ENCODE measurements at regions not wholly inside any gene's neighbourhood (a gene's known extent, or its start where the extent isn't known, plus 50 kb on each side); places are given as distances from the start of the nearest gene placed in this dataset.
"Not testable (repeated sequence)": the region's sequence is repeated elsewhere in the genome, so short reads cannot be mapped to it uniquely, and the experiment has no call there.

GRCh38 chr7:51860305-51860704, 543.7 kb upstream of the COBL start:
- no peak for DNase-seq

GRCh38 chr7:51850126-51850525, 533.5 kb upstream of the COBL start:
- no peak for DNase-seq

GRCh38 chr7:51847461-51848134, 531.0 kb upstream of the COBL start:
- no peak for DNase-seq

GRCh38 chr7:51839130-51839529, 522.5 kb upstream of the COBL start:
- not testable (repeated sequence) for DNase-seq

- no peak for DNase-seq
Measured at GRCh38 chr7:51827631-51828030, 511.0 kb upstream of the COBL start.

GRCh38 chr7:51824050-51824449, 507.4 kb upstream of the COBL start:
- DNase-seq: no peak

GRCh38 chr7:51823437-51823836, 506.8 kb upstream of the COBL start:
- no peak for DNase-seq

GRCh38 chr7:51817694-51818225, 501.2 kb upstream of the COBL start:
- DNase-seq: no peak

- DNase-seq: not testable (repeated sequence)
Measured at GRCh38 chr7:51805783-51806431, 489.3 kb upstream of the COBL start.

GRCh38 chr7:51802718-51803117, 486.1 kb upstream of the COBL start:
- no peak for DNase-seq

- DNase-seq: no peak
Measured at GRCh38 chr7:51797371-51797770, 480.8 kb upstream of the COBL start.

GRCh38 chr7:51792796-51793195, 476.2 kb upstream of the COBL start:
- DNase-seq: no peak

GRCh38 chr7:51789489-51789888, 472.9 kb upstream of the COBL start:
- DNase-seq: no peak

- DNase-seq: no peak
Measured at GRCh38 chr7:51786284-51786683, 469.7 kb upstream of the COBL start.

GRCh38 chr7:51785876-51786275, 469.3 kb upstream of the COBL start:
- DNase-seq: no peak

- no peak for DNase-seq
Measured at GRCh38 chr7:51785171-51785570, 468.6 kb upstream of the COBL start.

- DNase-seq: no peak
Measured at GRCh38 chr7:51783241-51783640, 466.6 kb upstream of the COBL start.

GRCh38 chr7:51778121-51778520, 461.5 kb upstream of the COBL start:
- DNase-seq: no peak

GRCh38 chr7:51774178-51774577, 457.6 kb upstream of the COBL start:
- DNase-seq: no peak

GRCh38 chr7:51772190-51772589, 455.6 kb upstream of the COBL start:
- DNase-seq: no peak

GRCh38 chr7:51764976-51765375, 448.4 kb upstream of the COBL start:
- no peak for DNase-seq

- DNase-seq: no peak
Measured at GRCh38 chr7:51759985-51760384, 443.4 kb upstream of the COBL start.

GRCh38 chr7:51757960-51758359, 441.4 kb upstream of the COBL start:
- DNase-seq: no peak

GRCh38 chr7:51732951-51733350, 416.3 kb upstream of the COBL start:
- no peak for DNase-seq

- no peak for DNase-seq
Measured at GRCh38 chr7:51732116-51732515, 415.5 kb upstream of the COBL start.

Data from NCI-H2029 treated with DMSO at 0.1 percent for 48 hours (cell line).